ENCODE measurements at regions not wholly inside any gene's neighbourhood (a gene's known extent, or its start where the extent isn't known, plus 50 kb on each side); places are given as distances from the start of the nearest gene placed in this dataset.

DNA sequence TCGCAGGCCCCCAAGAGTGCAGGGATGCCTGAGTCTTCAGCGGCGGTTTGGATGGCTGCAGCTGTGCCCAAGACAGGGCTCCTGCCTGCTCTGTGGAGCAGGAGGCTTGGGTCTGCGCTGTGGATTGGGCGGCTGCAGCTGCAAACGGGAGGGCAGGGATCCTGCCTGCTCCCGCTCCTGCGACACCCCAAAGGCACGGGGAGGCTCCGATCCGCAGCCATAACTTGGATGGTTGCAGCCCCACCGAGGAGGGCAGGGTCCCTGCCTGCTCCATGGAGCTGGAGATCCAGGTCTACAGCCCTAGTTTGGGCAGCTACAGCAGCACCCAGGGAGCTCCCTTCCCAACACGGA lies 898.8 kb upstream of the NEGR1 start:
- DNase-seq: no peak
- Histone ChIP-seq H3K4me3 (ENCODE audit: low read depth, low read length) (no peak overlapping the region), H3K4me1 (no peaks in the 10 kb centered on the region), H3K36me3 (no peaks in the 10 kb centered on the region), H3K9me3 (no peaks in the 10 kb centered on the region), H3K27me3 (no peaks in the 10 kb centered on the region)
- TF ChIP-seq, protein P1, sequence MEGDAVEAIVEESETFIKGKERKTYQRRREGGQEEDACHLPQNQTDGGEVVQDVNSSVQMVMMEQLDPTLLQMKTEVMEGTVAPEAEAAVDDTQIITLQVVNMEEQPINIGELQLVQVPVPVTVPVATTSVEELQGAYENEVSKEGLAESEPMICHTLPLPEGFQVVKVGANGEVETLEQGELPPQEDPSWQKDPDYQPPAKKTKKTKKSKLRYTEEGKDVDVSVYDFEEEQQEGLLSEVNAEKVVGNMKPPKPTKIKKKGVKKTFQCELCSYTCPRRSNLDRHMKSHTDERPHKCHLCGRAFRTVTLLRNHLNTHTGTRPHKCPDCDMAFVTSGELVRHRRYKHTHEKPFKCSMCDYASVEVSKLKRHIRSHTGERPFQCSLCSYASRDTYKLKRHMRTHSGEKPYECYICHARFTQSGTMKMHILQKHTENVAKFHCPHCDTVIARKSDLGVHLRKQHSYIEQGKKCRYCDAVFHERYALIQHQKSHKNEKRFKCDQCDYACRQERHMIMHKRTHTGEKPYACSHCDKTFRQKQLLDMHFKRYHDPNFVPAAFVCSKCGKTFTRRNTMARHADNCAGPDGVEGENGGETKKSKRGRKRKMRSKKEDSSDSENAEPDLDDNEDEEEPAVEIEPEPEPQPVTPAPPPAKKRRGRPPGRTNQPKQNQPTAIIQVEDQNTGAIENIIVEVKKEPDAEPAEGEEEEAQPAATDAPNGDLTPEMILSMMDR (IDR thresholded peaks at IDR 0.05; ENCODE audit: low read depth, low read length): no peak

DNA sequence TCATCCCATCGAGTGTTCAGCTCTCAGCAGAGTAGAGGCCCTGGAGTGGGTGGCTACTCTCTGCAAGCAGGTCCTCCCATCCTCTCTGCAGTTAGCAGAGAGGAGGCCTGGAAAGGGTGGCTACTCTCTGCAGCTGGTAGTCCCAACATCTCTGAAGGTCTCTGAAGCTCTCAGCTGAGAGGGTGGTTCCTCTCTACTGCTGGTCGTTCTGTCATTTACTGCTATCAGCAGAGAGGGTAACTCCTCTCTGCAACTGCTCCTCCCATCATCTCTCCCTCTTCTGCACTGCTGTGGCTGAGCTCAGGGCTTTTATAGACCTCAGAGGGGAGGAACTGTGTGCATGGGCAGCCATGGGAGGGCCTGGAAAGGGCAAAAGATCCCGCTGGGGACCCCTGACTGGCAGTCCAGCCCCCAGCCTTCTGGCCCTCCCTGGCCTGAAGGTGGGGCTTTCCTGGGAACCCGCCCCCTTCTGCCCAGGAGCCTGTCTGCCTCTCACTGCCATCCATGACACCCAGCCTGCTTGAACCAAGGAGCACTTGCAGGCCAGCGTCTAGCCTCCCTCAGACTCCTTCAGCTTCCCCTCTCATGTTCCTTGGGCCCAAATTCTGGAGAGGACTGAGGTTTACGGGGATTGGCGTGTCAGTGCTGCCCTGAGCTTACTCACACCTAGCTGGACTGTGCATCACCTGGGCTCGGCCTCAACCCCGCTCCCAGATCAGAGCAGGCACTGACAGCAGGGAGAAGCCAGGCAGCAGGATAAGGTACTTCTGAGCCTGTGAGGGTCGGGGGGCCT lies 898.3 kb upstream of the NEGR1 start:
- no peak for DNase-seq
- no peaks in the 10 kb centered on the region for H3K9me3 ChIP-seq
- no peaks in the 10 kb centered on the region for H3K27me3 ChIP-seq
- no peaks in the 10 kb centered on the region for H3K36me3 ChIP-seq
- TF ChIP-seq, protein P1 (IDR thresholded peaks at IDR 0.05; ENCODE audit: low read depth, low read length): no peak
- H3K4me3 ChIP-seq (ENCODE audit: low read depth, low read length): no peak overlapping the region
- H3K4me1 ChIP-seq: no peaks in the 10 kb centered on the region

DNA sequence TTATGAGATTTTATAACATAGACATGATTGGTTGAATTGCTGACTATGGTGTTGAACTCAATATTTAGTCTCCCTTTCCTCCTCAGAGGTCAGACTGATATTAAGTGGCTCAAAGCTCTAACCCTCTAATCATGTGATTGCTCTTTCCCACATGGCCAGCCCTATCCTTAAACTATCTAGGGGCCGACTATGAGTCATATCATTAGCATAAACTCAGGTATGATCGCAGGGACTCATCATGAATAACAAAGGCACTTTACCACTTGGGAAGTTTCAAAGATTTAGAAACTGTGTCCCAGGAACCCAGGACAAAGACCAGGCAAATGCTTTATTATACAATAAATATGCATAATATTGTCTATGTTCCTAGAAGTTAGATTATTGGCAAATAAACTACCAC lies 894.6 kb upstream of the NEGR1 start:
- no peaks in the 10 kb centered on the region for H3K4me1 ChIP-seq

DNA sequence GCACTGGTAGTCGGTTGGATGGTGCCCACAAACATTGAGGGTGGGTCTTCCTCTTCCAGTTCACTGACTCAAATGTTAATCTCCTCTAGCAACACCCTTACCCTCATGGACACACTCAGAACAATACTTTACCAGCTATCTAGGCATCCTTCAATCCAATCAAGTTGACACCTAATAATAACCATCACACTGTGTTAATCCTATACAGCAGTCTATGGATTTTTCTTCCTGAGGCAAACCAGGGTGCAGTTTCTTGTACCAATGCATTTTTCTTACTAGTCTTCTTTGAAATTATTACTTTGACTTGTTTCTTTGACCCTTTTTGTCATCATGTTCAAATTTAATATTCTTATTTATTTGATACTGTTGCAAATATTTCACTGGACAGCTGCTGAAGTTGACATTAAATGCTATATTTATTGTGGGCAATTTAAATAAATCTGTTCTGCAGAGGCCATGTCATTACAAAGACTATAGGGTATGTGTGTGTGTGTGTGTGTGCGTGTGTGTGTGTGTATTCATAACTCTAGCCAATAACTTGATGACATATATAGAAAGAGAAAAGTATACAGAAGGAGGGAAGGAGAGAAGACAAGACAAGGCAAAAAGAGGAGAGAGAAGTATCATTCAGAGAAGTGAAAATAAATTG lies 884.8 kb upstream of the NEGR1 start:
- H3K36me3 ChIP-seq: no peaks in the 10 kb centered on the region
- no peaks in the 10 kb centered on the region for H3K4me1 ChIP-seq

More for the DNA sequence above, 894.6 kb upstream of the NEGR1 start:
- H3K36me3 ChIP-seq: no peaks in the 10 kb centered on the region
- no peaks in the 10 kb centered on the region for H3K9me3 ChIP-seq
- DNase-seq: no peak
- H3K27me3 ChIP-seq: no peaks in the 10 kb centered on the region
- no peak overlapping the region for H3K4me3 ChIP-seq (ENCODE audit: low read depth, low read length)
- TF ChIP-seq, protein P1 (IDR thresholded peaks at IDR 0.05; ENCODE audit: low read depth, low read length): no peak

DNA sequence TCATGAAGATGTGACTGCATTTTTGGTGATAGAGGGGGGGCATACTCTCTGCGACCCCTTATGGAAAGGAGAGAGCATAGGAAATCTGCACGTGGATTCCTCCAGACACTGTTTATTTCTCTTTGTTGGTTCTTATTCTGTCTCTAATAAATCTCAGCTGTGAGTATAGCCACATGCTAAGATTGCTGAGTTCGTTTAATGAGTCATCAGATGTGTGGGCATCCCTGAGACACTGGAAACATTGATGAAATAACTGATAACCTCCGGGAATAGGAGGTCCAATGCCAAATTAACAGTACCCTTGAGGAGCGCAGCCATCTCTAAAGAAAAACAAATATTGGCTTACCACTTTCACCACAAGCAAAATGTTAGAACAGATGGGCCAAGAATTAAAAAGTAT lies 880.2 kb upstream of the NEGR1 start:
- Histone ChIP-seq H3K27me3 (no peaks in the 10 kb centered on the region), H3K9me3 (no peaks in the 10 kb centered on the region), H3K4me3 (ENCODE audit: low read depth, low read length) (no peak overlapping the region), H3K36me3 (no peaks in the 10 kb centered on the region), H3K4me1 (no peaks in the 10 kb centered on the region)
- DNase-seq: no peak
- TF ChIP-seq, protein P1 (IDR thresholded peaks at IDR 0.05; ENCODE audit: low read depth, low read length): no peak

More for the DNA sequence above, 884.8 kb upstream of the NEGR1 start:
- no peak for DNase-seq
- TF ChIP-seq, protein P1 (IDR thresholded peaks at IDR 0.05; ENCODE audit: low read depth, low read length): no peak
- H3K9me3 ChIP-seq: no peaks in the 10 kb centered on the region
- no peak overlapping the region for H3K4me3 ChIP-seq (ENCODE audit: low read depth, low read length)
- H3K27me3 ChIP-seq: no peaks in the 10 kb centered on the region

DNA sequence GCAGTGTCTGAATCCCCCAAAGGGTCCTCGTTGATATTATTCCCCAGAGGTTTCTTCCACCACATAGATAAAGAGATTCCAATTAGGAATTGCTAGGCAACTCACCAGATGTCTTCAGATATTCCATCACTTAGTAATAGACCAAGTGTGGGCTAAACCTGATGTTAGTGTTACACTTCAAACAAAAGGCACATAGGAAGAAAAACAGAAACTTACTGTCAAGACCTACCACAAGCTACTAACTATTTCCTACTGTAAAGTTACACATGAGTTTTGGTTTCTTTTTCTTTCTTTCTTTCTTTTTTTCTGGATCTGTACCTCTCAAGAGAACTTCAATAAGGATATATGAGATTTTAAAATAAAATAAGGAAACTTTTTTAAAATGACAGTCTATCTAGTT lies 879.1 kb upstream of the NEGR1 start:
- Histone ChIP-seq H3K9me3 (no peaks in the 10 kb centered on the region), H3K4me1 (no peaks in the 10 kb centered on the region), H3K36me3 (no peaks in the 10 kb centered on the region), H3K27me3 (no peaks in the 10 kb centered on the region), H3K4me3 (ENCODE audit: low read depth, low read length) (no peak overlapping the region)
- no peak for DNase-seq
- TF ChIP-seq, protein P1 (IDR thresholded peaks at IDR 0.05; ENCODE audit: low read depth, low read length): no peak
